IPS-20b (cell line): ENCODE measurements at regions not wholly inside any gene's neighbourhood (a gene's known extent, or its start where the extent isn't known, plus 50 kb on each side); places are given as distances from the start of the nearest gene placed in this dataset.

Experiments used
- H3K27ac ChIP-seq: one replicate; pipeline ENCODE4 v1.5.1; 2013; ENCODE audit warnings: low read length
- H3K27me3 ChIP-seq: 2 replicates; pipeline ENCODE4 v1.6.1; 2013; ENCODE audit warnings: mild to moderate bottlenecking, low read length, inconsistent platforms; ENCODE audit not compliant: insufficient read depth
- H3K36me3 ChIP-seq: 2 replicates; pipeline ENCODE4 v1.6.1; 2013; ENCODE audit warnings: low read depth, mild to moderate bottlenecking, inconsistent platforms, low read length, moderate library complexity; ENCODE audit not compliant: insufficient read depth
- H3K4me1 ChIP-seq: 2 replicates; pipeline ENCODE4 v1.6.1; 2013; ENCODE audit warnings: mild to moderate bottlenecking, control low read depth, inconsistent platforms, low read length, moderate library complexity; ENCODE audit not compliant: insufficient read depth
- H3K4me3 ChIP-seq: 2 replicates; pipeline ENCODE4 v1.5.1; 2013; ENCODE audit warnings: mild to moderate bottlenecking, low read length, inconsistent platforms
- H3K9ac ChIP-seq: 2 replicates; pipeline ENCODE4 v1.6.1; 2013; ENCODE audit warnings: low read depth, mild to moderate bottlenecking, inconsistent platforms, low read length, moderate library complexity
- H3K9me3 ChIP-seq: 2 replicates; pipeline ENCODE4 v1.6.1; 2013; ENCODE audit warnings: mild to moderate bottlenecking, low read depth, low read length, inconsistent platforms; ENCODE audit not compliant: insufficient read depth

GRCh38 chr5:92874790-92875189 is 706.2 kb downstream of the NR2F1-AS1 start:
- Histone ChIP-seq H3K9me3 (peaks cover 7% of the 10 kb centered on the region; the same call in 1 of the 2 replicates), H3K36me3 (no peaks in the 10 kb centered on the region), H3K27ac (no peak overlapping the region), H3K9ac (no peak overlapping the region), H3K4me3 (no peak overlapping the region), H3K27me3 (no peaks in the 10 kb centered on the region), H3K4me1 (no peaks in the 10 kb centered on the region)

GRCh38 chr5:92868442-92868841 is 712.6 kb downstream of the NR2F1-AS1 start:
- H3K27me3 ChIP-seq: no peaks in the 10 kb centered on the region
- no peak overlapping the region for H3K4me3 ChIP-seq
- no peaks in the 10 kb centered on the region for H3K4me1 ChIP-seq
- 0 out of 2 replicates have a peak, but pooled peaks cover 4% of the 10 kb centered on the region for H3K9me3 ChIP-seq
- H3K9ac ChIP-seq: no peak overlapping the region
- no peaks in the 10 kb centered on the region for H3K36me3 ChIP-seq
- H3K27ac ChIP-seq: no peak overlapping the region

GRCh38 chr5:92864591-92864990 is 716.4 kb downstream of the NR2F1-AS1 start:
- no peaks in the 10 kb centered on the region for H3K27me3 ChIP-seq
- H3K4me1 ChIP-seq: no peaks in the 10 kb centered on the region
- H3K9ac ChIP-seq: no peak overlapping the region
- no peaks in the 10 kb centered on the region for H3K36me3 ChIP-seq
- no peak overlapping the region for H3K27ac ChIP-seq
- no peak overlapping the region for H3K4me3 ChIP-seq
- H3K9me3 ChIP-seq: no peaks in the 10 kb centered on the region

- H3K27ac ChIP-seq: no peak overlapping the region
- no peak overlapping the region for H3K9ac ChIP-seq
- H3K36me3 ChIP-seq: no peaks in the 10 kb centered on the region
- no peaks in the 10 kb centered on the region for H3K4me1 ChIP-seq
- H3K27me3 ChIP-seq: no peaks in the 10 kb centered on the region
- H3K9me3 ChIP-seq: no peaks in the 10 kb centered on the region
- no peak overlapping the region for H3K4me3 ChIP-seq
These were observed 717.4 kb downstream of the NR2F1-AS1 start for GRCh38 chr5:92863666-92864065.

- no peak overlapping the region for H3K4me3 ChIP-seq
- H3K27ac ChIP-seq: no peak overlapping the region
- H3K9ac ChIP-seq: no peak overlapping the region
- H3K4me1 ChIP-seq: no peaks in the 10 kb centered on the region
- H3K9me3 ChIP-seq: no peaks in the 10 kb centered on the region
- no peaks in the 10 kb centered on the region for H3K27me3 ChIP-seq
- no peaks in the 10 kb centered on the region for H3K36me3 ChIP-seq
These were observed 719.3 kb downstream of the NR2F1-AS1 start for GRCh38 chr5:92861531-92862285.

- no peak overlapping the region for H3K27ac ChIP-seq
- no peaks in the 10 kb centered on the region for H3K27me3 ChIP-seq
These were observed 721.0 kb downstream of the NR2F1-AS1 start for GRCh38 chr5:92860061-92860460.

GRCh38 chr5:92852219-92852618 is 728.8 kb downstream of the NR2F1-AS1 start:
- no peaks in the 10 kb centered on the region for H3K9me3 ChIP-seq
- no peak overlapping the region for H3K4me3 ChIP-seq
- no peak overlapping the region for H3K9ac ChIP-seq
- H3K27me3 ChIP-seq: no peaks in the 10 kb centered on the region
- H3K4me1 ChIP-seq: no peaks in the 10 kb centered on the region
- H3K27ac ChIP-seq: no peak overlapping the region
- H3K36me3 ChIP-seq: no peaks in the 10 kb centered on the region

More at GRCh38 chr5:92860061-92860460, 721.0 kb downstream of the NR2F1-AS1 start:
- Histone ChIP-seq H3K9ac (no peak overlapping the region), H3K4me3 (no peak overlapping the region), H3K4me1 (no peaks in the 10 kb centered on the region), H3K9me3 (no peaks in the 10 kb centered on the region), H3K36me3 (no peaks in the 10 kb centered on the region)

- Histone ChIP-seq H3K27ac (no peak overlapping the region), H3K9me3 (no peaks in the 10 kb centered on the region)
These were observed 730.1 kb downstream of the NR2F1-AS1 start for GRCh38 chr5:92850886-92851285.

GRCh38 chr5:92849756-92850155 is 731.3 kb downstream of the NR2F1-AS1 start:
- Histone ChIP-seq H3K9ac (no peak overlapping the region), H3K27ac (no peak overlapping the region), H3K4me1 (no peaks in the 10 kb centered on the region), H3K9me3 (no peaks in the 10 kb centered on the region), H3K27me3 (no peaks in the 10 kb centered on the region), H3K4me3 (no peak overlapping the region), H3K36me3 (no peaks in the 10 kb centered on the region)

More at GRCh38 chr5:92850886-92851285, 730.1 kb downstream of the NR2F1-AS1 start:
- no peak overlapping the region for H3K4me3 ChIP-seq
- H3K9ac ChIP-seq: no peak overlapping the region
- no peaks in the 10 kb centered on the region for H3K36me3 ChIP-seq
- H3K4me1 ChIP-seq: no peaks in the 10 kb centered on the region
- no peaks in the 10 kb centered on the region for H3K27me3 ChIP-seq

GRCh38 chr5:92841604-92842155 is 739.3 kb downstream of the NR2F1-AS1 start:
- H3K27me3 ChIP-seq: no peaks in the 10 kb centered on the region
- no peaks in the 10 kb centered on the region for H3K36me3 ChIP-seq
- H3K9ac ChIP-seq: no peak overlapping the region
- no peaks in the 10 kb centered on the region for H3K9me3 ChIP-seq
- no peaks in the 10 kb centered on the region for H3K4me1 ChIP-seq
- no peak overlapping the region for H3K4me3 ChIP-seq
- no peak overlapping the region for H3K27ac ChIP-seq

GRCh38 chr5:92838253-92838652 is 742.8 kb downstream of the NR2F1-AS1 start:
- no peaks in the 10 kb centered on the region for H3K9me3 ChIP-seq
- H3K4me3 ChIP-seq: no peak overlapping the region
- no peaks in the 10 kb centered on the region for H3K4me1 ChIP-seq
- H3K9ac ChIP-seq: no peak overlapping the region
- H3K27ac ChIP-seq: no peak overlapping the region
- H3K36me3 ChIP-seq: no peaks in the 10 kb centered on the region
- no peaks in the 10 kb centered on the region for H3K27me3 ChIP-seq
